Activated T-helper 17 cell treated with anti-CD3 and anti-CD28 coated beads, Interleukin-2, amount 50 U/mL, for 72 hours (primary cell): ENCODE measurements at regions not wholly inside any gene's neighbourhood (a gene's known extent, or its start where the extent isn't known, plus 50 kb on each side); places are given as distances from the start of the nearest gene placed in this dataset.
"Not testable (repeated sequence)": the region's sequence is repeated elsewhere in the genome, so short reads cannot be mapped to it uniquely, and the experiment has no call there.

Experiments used
- ATAC-seq: fragments of 150-1000 bp; cut with Tn5 transposase; replicated peaks from 2 replicates; pipeline ENCODE4 v1.10.0; 2021; ENCODE audit warnings: mild to moderate bottlenecking, moderate library complexity
- H3K27ac Mint-ChIP-seq: one replicate; pipeline ENCODE4 v1.8.0; 2022; ENCODE audit warnings: mixed read lengths
- H3K27me3 Mint-ChIP-seq: one replicate; pipeline ENCODE4 v1.8.0; 2022; ENCODE audit warnings: mixed read lengths
- H3K36me3 Mint-ChIP-seq: one replicate; pipeline ENCODE4 v1.8.0; 2022; ENCODE audit warnings: low read depth, mild to moderate bottlenecking, mixed read lengths
- H3K4me1 Mint-ChIP-seq: one replicate; pipeline ENCODE4 v1.8.0; 2022; ENCODE audit warnings: mixed read lengths
- H3K4me3 Mint-ChIP-seq: one replicate; pipeline ENCODE4 v1.8.0; 2022; ENCODE audit warnings: mild to moderate bottlenecking, mixed read lengths
- H3K9me3 Mint-ChIP-seq: one replicate; pipeline ENCODE4 v1.8.0; 2022; ENCODE audit warnings: mixed read lengths

GRCh38 chr21:9969399-9969798 is 552.0 kb upstream of the TPTE start:
- H3K27me3 Mint-ChIP-seq, H3K36me3 Mint-ChIP-seq, H3K4me3 Mint-ChIP-seq, H3K4me1 Mint-ChIP-seq, H3K27ac Mint-ChIP-seq, ATAC-seq: not testable (repeated sequence)
- peaks cover 14% of the 10 kb centered on the region for H3K9me3 Mint-ChIP-seq

- H3K9me3 Mint-ChIP-seq, result peaks cover 11% of the 10 kb centered on the region
- not testable (repeated sequence) for H3K36me3 Mint-ChIP-seq, ATAC-seq, H3K27ac Mint-ChIP-seq, H3K4me3 Mint-ChIP-seq, H3K27me3 Mint-ChIP-seq, H3K4me1 Mint-ChIP-seq
Measured at GRCh38 chr21:9972018-9972417, 549.4 kb upstream of the TPTE start.

GRCh38 chr21:9978371-9978770 is 543.0 kb upstream of the TPTE start:
- not testable (repeated sequence) for H3K4me1 Mint-ChIP-seq, H3K4me3 Mint-ChIP-seq, H3K27ac Mint-ChIP-seq, ATAC-seq, H3K27me3 Mint-ChIP-seq, H3K36me3 Mint-ChIP-seq
- H3K9me3 Mint-ChIP-seq, result peaks cover 16% of the 10 kb centered on the region

- H3K4me3 Mint-ChIP-seq, H3K27me3 Mint-ChIP-seq, ATAC-seq, H3K9me3 Mint-ChIP-seq, H3K4me1 Mint-ChIP-seq, H3K27ac Mint-ChIP-seq, H3K36me3 Mint-ChIP-seq: not testable (repeated sequence)
Measured at GRCh38 chr21:9997507-9997906, 523.9 kb upstream of the TPTE start.

GRCh38 chr21:10002762-10003313 is 518.5 kb upstream of the TPTE start:
- not testable (repeated sequence) for H3K4me3 Mint-ChIP-seq, H3K36me3 Mint-ChIP-seq, H3K4me1 Mint-ChIP-seq, H3K27me3 Mint-ChIP-seq, ATAC-seq, H3K27ac Mint-ChIP-seq
- H3K9me3 Mint-ChIP-seq, result peaks cover 12% of the 10 kb centered on the region

GRCh38 chr21:10005791-10006190 is 515.6 kb upstream of the TPTE start:
- H3K27ac Mint-ChIP-seq, ATAC-seq, H3K9me3 Mint-ChIP-seq, H3K4me1 Mint-ChIP-seq, H3K36me3 Mint-ChIP-seq, H3K27me3 Mint-ChIP-seq, H3K4me3 Mint-ChIP-seq: not testable (repeated sequence)

GRCh38 chr21:10016991-10017390 is 504.4 kb upstream of the TPTE start:
- H3K27ac Mint-ChIP-seq, H3K4me1 Mint-ChIP-seq, ATAC-seq, H3K36me3 Mint-ChIP-seq, H3K4me3 Mint-ChIP-seq, H3K27me3 Mint-ChIP-seq: not testable (repeated sequence)
- H3K9me3 Mint-ChIP-seq, result peaks cover 13% of the 10 kb centered on the region

GRCh38 chr21:10017757-10018156 is 503.6 kb upstream of the TPTE start:
- H3K9me3 Mint-ChIP-seq, result peaks cover 13% of the 10 kb centered on the region
- H3K4me1 Mint-ChIP-seq, H3K27me3 Mint-ChIP-seq, ATAC-seq, H3K36me3 Mint-ChIP-seq, H3K4me3 Mint-ChIP-seq, H3K27ac Mint-ChIP-seq: not testable (repeated sequence)

GRCh38 chr21:10021462-10021861 is 499.9 kb upstream of the TPTE start:
- not testable (repeated sequence) for ATAC-seq, H3K4me3 Mint-ChIP-seq, H3K27ac Mint-ChIP-seq, H3K36me3 Mint-ChIP-seq, H3K4me1 Mint-ChIP-seq, H3K27me3 Mint-ChIP-seq
- peaks cover 17% of the 10 kb centered on the region for H3K9me3 Mint-ChIP-seq

- H3K4me1 Mint-ChIP-seq, H3K36me3 Mint-ChIP-seq, H3K9me3 Mint-ChIP-seq, H3K27me3 Mint-ChIP-seq, H3K27ac Mint-ChIP-seq, ATAC-seq, H3K4me3 Mint-ChIP-seq: not testable (repeated sequence)
Measured at GRCh38 chr21:10022745-10023144, 498.6 kb upstream of the TPTE start.
